H9 (cell line): ENCODE measurements at regions not wholly inside any gene's neighbourhood (a gene's known extent, or its start where the extent isn't known, plus 50 kb on each side); places are given as distances from the start of the nearest gene placed in this dataset.

Experiments
- DNase-seq: peaks from one replicate; pipeline ENCODE4 v3.0.0-alpha.2; 2017
- H2AFZ ChIP-seq: one replicate; pipeline ENCODE4 v1.6.1; 2013; ENCODE audit warnings: mild to moderate bottlenecking, low read length, control low read depth, moderate library complexity
- H2AK5ac ChIP-seq: 2 replicates; pipeline ENCODE4 v1.6.1; 2013; ENCODE audit warnings: low read length, control low read depth, mixed read lengths; ENCODE audit not compliant: insufficient read length
- H2BK120ac ChIP-seq: one replicate; pipeline ENCODE4 v1.6.1; 2013; ENCODE audit warnings: low read depth, mild to moderate bottlenecking, low read length, control low read depth, inconsistent platforms; ENCODE audit not compliant: poor library complexity, severe bottlenecking
- H2BK12ac ChIP-seq: 2 replicates; pipeline ENCODE4 v1.6.1; 2013; ENCODE audit warnings: low read length, control low read depth, mixed read lengths, low read depth; ENCODE audit not compliant: insufficient read length
- H2BK15ac ChIP-seq: 2 replicates; pipeline ENCODE4 v1.6.1; 2013; ENCODE audit warnings: low read depth, low read length, control low read depth
- H2BK20ac ChIP-seq: one replicate; pipeline ENCODE4 v1.6.1; 2013; ENCODE audit warnings: low read depth, mild to moderate bottlenecking, low read length, control low read depth, inconsistent platforms; ENCODE audit not compliant: poor library complexity, severe bottlenecking
- H2BK5ac ChIP-seq: 2 replicates; pipeline ENCODE4 v1.6.1; 2013; ENCODE audit warnings: low read length, control low read depth, mixed read lengths; ENCODE audit not compliant: insufficient read length
- H3K14ac ChIP-seq: 2 replicates; pipeline ENCODE4 v1.6.1; 2013; ENCODE audit warnings: low read length, control low read depth; ENCODE audit not compliant: insufficient read depth
- H3K18ac ChIP-seq: 2 replicates; pipeline ENCODE4 v1.6.1; 2013; ENCODE audit warnings: low read depth, mild to moderate bottlenecking, mixed read lengths, low read length, control low read depth; ENCODE audit not compliant: insufficient read length
- H3K23ac ChIP-seq: 2 replicates; pipeline ENCODE4 v1.6.1; 2013; ENCODE audit warnings: low read length, control low read depth, mixed read lengths, low read depth; ENCODE audit not compliant: insufficient read length
- H3K23me2 ChIP-seq: 2 replicates; pipeline ENCODE4 v1.6.1; 2013; ENCODE audit warnings: low read depth, mild to moderate bottlenecking, mixed read lengths, low read length, control low read depth; ENCODE audit not compliant: insufficient read length, poor library complexity, severe bottlenecking
- H3K27ac ChIP-seq: 2 replicates; pipeline ENCODE4 v1.5.1; 2013; ENCODE audit warnings: low read length, control low read depth, mixed read lengths, low read depth; ENCODE audit not compliant: insufficient read length
- H3K27me3 ChIP-seq: 2 replicates; pipeline ENCODE4 v1.6.1; 2013; ENCODE audit warnings: low read length, control low read depth, inconsistent platforms; ENCODE audit not compliant: insufficient read depth
- H3K4ac ChIP-seq: 2 replicates; pipeline ENCODE4 v1.6.1; 2013; ENCODE audit warnings: low read depth, mild to moderate bottlenecking, control low read depth, inconsistent platforms, low read length, moderate library complexity
- H3K4me1 ChIP-seq: 2 replicates; pipeline ENCODE4 v1.6.1; 2013; ENCODE audit warnings: low read length, control low read depth, inconsistent platforms; ENCODE audit not compliant: insufficient read depth
- H3K4me2 ChIP-seq: 2 replicates; pipeline ENCODE4 v1.6.1; 2013; ENCODE audit warnings: low read length, control low read depth, mixed read lengths; ENCODE audit not compliant: insufficient read length, insufficient read depth
- H3K56ac ChIP-seq: 2 replicates; pipeline ENCODE4 v1.6.1; 2013; ENCODE audit warnings: low read depth, mild to moderate bottlenecking, mixed read lengths, low read length, control low read depth; ENCODE audit not compliant: insufficient read length
- H3K79me1 ChIP-seq: 2 replicates; pipeline ENCODE4 v1.6.1; 2013; ENCODE audit warnings: low read depth, mild to moderate bottlenecking, moderate library complexity, low read length, control low read depth, inconsistent platforms; ENCODE audit not compliant: insufficient read depth, poor library complexity, severe bottlenecking
- H3K79me2 ChIP-seq: 2 replicates; pipeline ENCODE4 v1.6.1; 2013; ENCODE audit warnings: low read length, control low read depth, inconsistent platforms; ENCODE audit not compliant: insufficient read depth
- H3K9ac ChIP-seq: 2 replicates; pipeline ENCODE4 v1.6.1; 2013; ENCODE audit warnings: low read length, control low read depth, mixed read lengths; ENCODE audit not compliant: insufficient read length; ENCODE audit errors: extremely low read depth
- H3K9me3 ChIP-seq: one replicate; pipeline ENCODE4 v1.6.1; 2013; ENCODE audit warnings: low read depth, low read length, inconsistent platforms; ENCODE audit not compliant: control insufficient read depth
- H3T11ph ChIP-seq: one replicate; pipeline ENCODE4 v1.6.1; 2013; ENCODE audit warnings: mild to moderate bottlenecking, low read length, control low read depth, inconsistent platforms
- H4K20me1 ChIP-seq: one replicate; pipeline ENCODE4 v1.6.1; 2013; ENCODE audit not compliant: control insufficient read depth, insufficient read length, insufficient read depth
- H4K5ac ChIP-seq: 2 replicates; pipeline ENCODE4 v1.6.1; 2013; ENCODE audit warnings: low read depth, mild to moderate bottlenecking, mixed read lengths, low read length, control low read depth; ENCODE audit not compliant: insufficient read length
- H4K8ac ChIP-seq: replicated peaks from 2 replicates; pipeline ENCODE4 v1.6.1; 2013; ENCODE audit warnings: low read length, control low read depth, mixed read lengths, low read depth; ENCODE audit not compliant: insufficient read length
- H4K91ac ChIP-seq: 2 replicates; pipeline ENCODE4 v1.6.1; 2013; ENCODE audit warnings: low read depth, mild to moderate bottlenecking, moderate library complexity, mixed read lengths, low read length, control low read depth; ENCODE audit not compliant: insufficient read length
- H3K27ac Mint-ChIP-seq, 3 experiments: 2 replicates in 2 of 3; 3 replicates in 1 of 3; pipeline ENCODE4 v1.8.0; 2020 to 2021; ENCODE audit warnings: mixed read lengths in 3 of 3, mild to moderate bottlenecking in 1 of 3, moderate library complexity in 1 of 3
- H3K27me3 Mint-ChIP-seq: 2 replicates; pipeline ENCODE4 v1.8.0; 2021; ENCODE audit warnings: low read depth, mild to moderate bottlenecking, moderate library complexity, mixed read lengths
- H3K36me3 Mint-ChIP-seq, 3 experiments: 2 replicates in 2 of 3; 3 replicates in 1 of 3; pipeline ENCODE4 v1.8.0; 2020 to 2021; ENCODE audit warnings: low read depth in 3 of 3, mixed read lengths in 3 of 3; ENCODE audit not compliant: insufficient read depth in 1 of 3
- H3K4me1 Mint-ChIP-seq, 2 experiments: 2 replicates each; pipeline ENCODE4 v1.8.0; 2020; ENCODE audit warnings: mixed read lengths in 2 of 2
- H3K4me3 Mint-ChIP-seq, 2 experiments: 2 replicates in 1 of 2; 3 replicates in 1 of 2; pipeline ENCODE4 v1.8.0; 2020 to 2021; ENCODE audit warnings: mild to moderate bottlenecking in 2 of 2, mixed read lengths in 2 of 2, moderate library complexity in 1 of 2
- H3K9me3 Mint-ChIP-seq, 2 experiments: 2 replicates in 1 of 2; 3 replicates in 1 of 2; pipeline ENCODE4 v1.8.0; 2020; ENCODE audit warnings: mild to moderate bottlenecking in 2 of 2, mixed read lengths in 2 of 2, moderate library complexity in 1 of 2
- CTCF ChIP-seq: fragments of 200-600 bp; sonication (generic); conservative IDR thresholded peaks from 3 replicates; pipeline ENCODE4 v1.8.0; 2021; ENCODE audit warnings: antibody characterized with exemption, mild to moderate bottlenecking
- WGBS: extraction: QIAGEN DNeasy Blood & Tissue Kit; methylation state at CpG from one replicate; pipeline ENCODE4 v1.1.7; 2013; ENCODE audit warnings: missing lambda C conversion rate, low lambda C conversion rate, mixed read lengths; ENCODE audit not compliant: insufficient read length; ENCODE audit errors: extremely low coverage; 5-methylcytosine and 5-hydroxymethylcytosine counted together

GRCh38 chr7:86558680-86559501 lies 84.8 kb upstream of the GRM3 start:
- H3K4me1 ChIP-seq: no peaks in the 10 kb centered on the region
- no peak overlapping the region for H2BK20ac ChIP-seq
- no peak overlapping the region for H2AFZ ChIP-seq
- H3K4ac ChIP-seq: no peak overlapping the region
- no peak overlapping the region for H4K5ac ChIP-seq
- no peak for DNase-seq
- no peaks in the 10 kb centered on the region for H3K4me1 Mint-ChIP-seq
- H2BK15ac ChIP-seq: no peak overlapping the region
- no peaks in the 10 kb centered on the region for H3K27me3 ChIP-seq
- no peak overlapping the region for H3K27ac Mint-ChIP-seq
- no peak for TF ChIP-seq CTCF
- no peaks in the 10 kb centered on the region for H3K9me3 ChIP-seq
- H3K27me3 Mint-ChIP-seq: no peaks in the 10 kb centered on the region
- no peak overlapping the region for H4K91ac ChIP-seq
- H3K79me1 ChIP-seq: no peaks in the 10 kb centered on the region
- H3K14ac ChIP-seq: no peak overlapping the region
- no peak overlapping the region for H2AK5ac ChIP-seq
- no peak overlapping the region for H3K4me2 ChIP-seq
- no peaks in the 10 kb centered on the region for H3K36me3 Mint-ChIP-seq
- no peak overlapping the region for H2BK5ac ChIP-seq
- no peaks in the 10 kb centered on the region for H3K9me3 Mint-ChIP-seq
- no peak overlapping the region for H3K27ac ChIP-seq
- H3K18ac ChIP-seq: no peak overlapping the region
- H4K8ac ChIP-seq: no peak overlapping the region
- H3K79me2 ChIP-seq: no peaks in the 10 kb centered on the region
- no peaks in the 10 kb centered on the region for H3K23me2 ChIP-seq
- no peak overlapping the region for H2BK120ac ChIP-seq
- no peaks in the 10 kb centered on the region for H4K20me1 ChIP-seq
- H3K56ac ChIP-seq: no peak overlapping the region
- WGBS: no CpG with 5 or more reads among the region's 8 CpGs
- no peak overlapping the region for H3K4me3 Mint-ChIP-seq
- H3K23ac ChIP-seq: no peak overlapping the region
- no peak overlapping the region for H3K9ac ChIP-seq
- H2BK12ac ChIP-seq: no peak overlapping the region
- no peak overlapping the region for H3T11ph ChIP-seq
